ENCODE measurements at regions not wholly inside any gene's neighbourhood (a gene's known extent, or its start where the extent isn't known, plus 50 kb on each side); places are given as distances from the start of the nearest gene placed in this dataset.

- no peak overlapping the region for H3K4me3 ChIP-seq (ENCODE audit: low read depth, low read length)
- no peak for DNase-seq (ENCODE audit: low read depth, low spot score)
- ChIA-PET POLR2A (no interaction called here), CTCF (no interaction called here)
- no peak for TF ChIP-seq CTCF (IDR thresholded peaks at IDR 0.05; ENCODE audit: insufficient read depth, low read length, missing control alignments)
Observed at GRCh38 chr3:157953565-157953964, 152.7 kb downstream of the SHOX2 start.

DNA sequence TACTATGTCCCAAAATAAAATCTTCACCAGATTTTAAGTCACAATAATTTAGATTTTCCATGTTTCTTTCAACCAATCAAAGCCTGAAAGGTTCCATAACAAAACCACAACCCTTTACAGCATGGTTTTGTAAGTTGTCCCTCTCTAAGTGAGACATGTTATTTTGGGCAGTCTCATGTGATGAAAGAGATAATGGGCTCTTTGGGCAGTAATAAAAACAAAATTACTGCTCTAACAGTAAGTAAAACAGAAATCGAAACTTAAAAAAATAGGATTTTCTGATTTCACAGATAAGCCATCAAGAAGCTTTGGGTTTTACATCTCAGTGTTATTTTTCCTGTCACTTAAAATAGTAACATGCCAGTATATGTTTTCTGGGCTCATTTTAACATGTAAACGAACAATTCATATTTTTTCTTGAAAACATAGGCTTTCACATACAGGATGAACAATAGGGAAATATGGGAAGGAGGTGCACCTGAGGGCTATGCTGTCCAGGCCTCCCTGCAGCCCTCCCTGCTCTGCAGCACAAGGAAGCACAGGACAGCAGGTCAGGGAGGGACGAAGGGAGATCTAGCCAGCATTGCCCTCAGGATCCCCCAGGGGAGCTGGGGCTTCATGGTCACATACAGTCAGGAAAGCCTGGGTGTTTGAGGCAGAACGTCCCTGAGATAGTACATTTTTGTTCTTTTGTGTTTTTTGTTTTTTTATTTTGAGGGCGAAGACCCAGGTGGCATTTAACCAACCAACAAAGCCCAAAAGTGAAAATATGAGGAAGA, 157.4 kb downstream of the SHOX2 start:
- DNase-seq (ENCODE audit: low read depth, low spot score): no peak
- CTCF ChIA-PET: no interaction called here
- no peak overlapping the region for H3K4me3 ChIP-seq (ENCODE audit: low read depth, low read length)
- POLR2A ChIA-PET: no interaction called here
- TF ChIP-seq CTCF (IDR thresholded peaks at IDR 0.05; ENCODE audit: insufficient read depth, low read length, missing control alignments): no peak

DNA sequence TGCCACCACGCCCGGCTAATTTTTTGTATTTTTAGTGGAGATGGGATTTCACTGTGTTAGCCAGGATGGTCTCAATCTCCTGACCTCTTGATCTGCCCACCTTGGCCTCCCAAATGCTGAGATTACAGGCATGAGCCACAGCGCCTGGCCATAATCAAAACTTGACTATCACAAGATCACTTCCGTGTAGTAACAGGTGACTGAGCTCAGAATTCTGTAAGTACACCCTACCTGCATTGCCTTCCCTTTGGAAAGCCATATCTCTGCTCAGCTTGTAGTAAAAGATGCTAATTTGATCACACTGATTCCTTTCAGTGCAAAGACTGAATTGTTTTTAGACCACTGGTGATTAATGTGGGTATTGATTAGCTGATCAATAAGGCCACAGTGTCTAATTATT, 167.1 kb downstream of the SHOX2 start:
- ChIA-PET CTCF (no interaction called here), POLR2A (no interaction called here)
- no peak overlapping the region for H3K4me3 ChIP-seq (ENCODE audit: low read depth, low read length)
- DNase-seq (ENCODE audit: low read depth, low spot score): no peak
- TF ChIP-seq CTCF (IDR thresholded peaks at IDR 0.05; ENCODE audit: insufficient read depth, low read length, missing control alignments): no peak

GRCh38 chr3:157938154-157938779, 168.0 kb downstream of the SHOX2 start:
- no peak overlapping the region for H3K4me3 ChIP-seq (ENCODE audit: low read depth, low read length)
- peak; percentile 12 for DNase-seq (ENCODE audit: low read depth, low spot score)
- ChIA-PET POLR2A (no interaction called here), CTCF (interaction anchor here (1.0 kb wide), 1 partner anchor 321 kb away, joined by 3 read pairs; no protein-coding TSS in a partner anchor)
- no peak for TF ChIP-seq CTCF (IDR thresholded peaks at IDR 0.05; ENCODE audit: insufficient read depth, low read length, missing control alignments)

DNA sequence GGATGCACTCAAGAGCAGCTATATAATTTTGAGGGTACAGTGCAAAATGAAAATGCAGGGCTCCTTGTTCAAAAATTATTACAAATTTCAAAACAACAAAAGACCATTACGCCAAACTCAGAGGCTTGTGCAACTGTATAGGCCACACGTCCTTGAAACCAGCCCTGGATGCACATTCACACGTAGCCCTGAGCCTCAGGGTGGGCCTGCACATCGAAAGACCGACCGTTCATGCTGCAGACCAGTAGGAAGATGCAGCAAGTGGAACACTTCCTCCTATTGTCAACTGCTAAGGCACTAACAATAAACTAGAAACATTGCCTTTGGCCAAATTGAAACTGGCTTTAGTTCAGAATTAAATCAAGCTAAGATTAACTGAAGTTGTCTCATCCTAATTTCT, 174.7 kb downstream of the SHOX2 start:
- TF ChIP-seq CTCF (IDR thresholded peaks at IDR 0.05; ENCODE audit: insufficient read depth, low read length, missing control alignments): no peak
- CTCF ChIA-PET: no interaction called here
- DNase-seq (ENCODE audit: low read depth, low spot score): no peak
- POLR2A ChIA-PET: no interaction called here
- no peak overlapping the region for H3K4me3 ChIP-seq (ENCODE audit: low read depth, low read length)

GRCh38 chr3:157930000-157930780, 176.0 kb downstream of the SHOX2 start:
- H3K4me3 ChIP-seq (ENCODE audit: low read depth, low read length): no peak overlapping the region
- POLR2A ChIA-PET: no interaction called here
- TF ChIP-seq CTCF (IDR thresholded peaks at IDR 0.05; ENCODE audit: insufficient read depth, low read length, missing control alignments): no peak
- CTCF ChIA-PET: no interaction called here
- no peak for DNase-seq (ENCODE audit: low read depth, low spot score)

Measured in AG04449 (cell line).